ENCODE measurements at regions not wholly inside any gene's neighbourhood (a gene's known extent, or its start where the extent isn't known, plus 50 kb on each side); places are given as distances from the start of the nearest gene placed in this dataset.

DNA sequence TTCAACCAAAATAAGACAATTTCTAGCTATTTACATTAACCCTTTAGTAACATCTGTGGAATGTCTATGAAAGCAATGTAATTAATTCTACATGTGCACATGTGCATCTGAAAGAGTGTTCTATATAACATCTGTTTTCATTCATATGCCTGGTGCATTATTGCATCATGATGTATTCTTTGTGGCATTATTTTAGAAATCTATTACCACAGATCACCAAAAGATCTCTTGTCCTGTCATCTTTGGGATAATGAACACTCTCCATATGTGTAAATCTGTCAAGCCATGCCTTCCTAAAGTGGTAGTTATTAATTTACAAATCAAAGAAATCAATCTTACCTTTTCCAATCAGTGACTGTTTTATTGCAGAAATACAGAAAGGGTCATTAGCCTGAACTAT is 86.9 kb downstream of the TRIB2 start:
- TF ChIP-seq EZH2 (IDR thresholded peaks at IDR 0.05; ENCODE audit: low read length, missing control alignments), result no peak
- TF ChIP-seq, protein P1, sequence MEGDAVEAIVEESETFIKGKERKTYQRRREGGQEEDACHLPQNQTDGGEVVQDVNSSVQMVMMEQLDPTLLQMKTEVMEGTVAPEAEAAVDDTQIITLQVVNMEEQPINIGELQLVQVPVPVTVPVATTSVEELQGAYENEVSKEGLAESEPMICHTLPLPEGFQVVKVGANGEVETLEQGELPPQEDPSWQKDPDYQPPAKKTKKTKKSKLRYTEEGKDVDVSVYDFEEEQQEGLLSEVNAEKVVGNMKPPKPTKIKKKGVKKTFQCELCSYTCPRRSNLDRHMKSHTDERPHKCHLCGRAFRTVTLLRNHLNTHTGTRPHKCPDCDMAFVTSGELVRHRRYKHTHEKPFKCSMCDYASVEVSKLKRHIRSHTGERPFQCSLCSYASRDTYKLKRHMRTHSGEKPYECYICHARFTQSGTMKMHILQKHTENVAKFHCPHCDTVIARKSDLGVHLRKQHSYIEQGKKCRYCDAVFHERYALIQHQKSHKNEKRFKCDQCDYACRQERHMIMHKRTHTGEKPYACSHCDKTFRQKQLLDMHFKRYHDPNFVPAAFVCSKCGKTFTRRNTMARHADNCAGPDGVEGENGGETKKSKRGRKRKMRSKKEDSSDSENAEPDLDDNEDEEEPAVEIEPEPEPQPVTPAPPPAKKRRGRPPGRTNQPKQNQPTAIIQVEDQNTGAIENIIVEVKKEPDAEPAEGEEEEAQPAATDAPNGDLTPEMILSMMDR (conservative IDR thresholded peaks at IDR 0.05 in 1 of 2, IDR thresholded peaks at IDR 0.05 in 1 of 2; ENCODE audit: low read depth in 1 of 2, low read length in 2 of 2), result no peak
